GM12872 (cell line): ENCODE measurements at regions not wholly inside any gene's neighbourhood (a gene's known extent, or its start where the extent isn't known, plus 50 kb on each side); places are given as distances from the start of the nearest gene placed in this dataset.

Experiments used
- CTCF ChIP-seq: IDR thresholded peaks from 3 replicates; pipeline ENCODE4 v1.5.1; 2011; ENCODE audit warnings: low read depth, mild to moderate bottlenecking, low read length, moderate library complexity; ENCODE audit not compliant: insufficient read depth

GRCh38 chr5:124274949-124275348, 471.5 kb downstream of the ZNF608 start:
- no peak for TF ChIP-seq CTCF

GRCh38 chr5:124264499-124264898, 481.9 kb downstream of the ZNF608 start:
- TF ChIP-seq CTCF = no peak

- no peak for TF ChIP-seq CTCF
Observed at GRCh38 chr5:124263680-124264491, 482.6 kb downstream of the ZNF608 start.

- no peak for TF ChIP-seq CTCF
Observed at GRCh38 chr5:124262991-124263571, 483.4 kb downstream of the ZNF608 start.

GRCh38 chr5:124262470-124262869, 484.0 kb downstream of the ZNF608 start:
- TF ChIP-seq CTCF = no peak

GRCh38 chr5:124261848-124262247, 484.6 kb downstream of the ZNF608 start:
- no peak for TF ChIP-seq CTCF

- TF ChIP-seq CTCF = no peak
Observed at GRCh38 chr5:124260921-124261515, 485.4 kb downstream of the ZNF608 start.
